A549 (cell line): ENCODE measurements at regions not wholly inside any gene's neighbourhood (a gene's known extent, or its start where the extent isn't known, plus 50 kb on each side); places are given as distances from the start of the nearest gene placed in this dataset.

Experiments used
- BHLHE40 ChIP-seq: IDR thresholded peaks from 2 replicates; pipeline ENCODE4 v1.6.1; 2012; ENCODE audit warnings: low read depth, low read length, inconsistent platforms
- CHD4 ChIP-seq: fragments of 200-600 bp; sonication (generic); IDR thresholded peaks from 2 replicates; pipeline ENCODE4 v1.6.1; 2016; ENCODE audit warnings: antibody characterized with exemption, mild to moderate bottlenecking, borderline replicate concordance
- HDAC2 ChIP-seq: fragments of 200-600 bp; sonication (generic); IDR thresholded peaks from 2 replicates; pipeline ENCODE4 v1.6.1; 2016
- HOXB13 ChIP-seq: fragments of 250-450 bp; sonication (Bioruptor Pico); IDR thresholded peaks from 2 replicates; pipeline ENCODE4 v1.5.0; 2020; ENCODE audit warnings: low read depth, mild to moderate bottlenecking, moderate library complexity
- JUN ChIP-seq, 2 experiments: fragments of >200 bp; sonication (Bioruptor Twin); formaldehyde crosslinking; IDR thresholded peaks; 2 replicates in 1 of 2; 3 replicates in 1 of 2; pipeline ENCODE4 v1.6.1; 2016 to 2017
- NFE2L2 ChIP-seq: fragments of 150-350 bp; conservative IDR thresholded peaks from 2 replicates; pipeline ENCODE4 v1.6.1; 2014; ENCODE audit warnings: low read length
- POLR2A ChIP-seq: IDR thresholded peaks from 2 replicates; pipeline ENCODE4 v1.6.1; 2012; ENCODE audit warnings: mild to moderate bottlenecking, low read length
- RAD21 ChIP-seq, 2 experiments: fragments of >200 bp in 1 of 2; sonication (Bioruptor Twin) in 1 of 2; formaldehyde crosslinking in 1 of 2; IDR thresholded peaks in 1 of 2; conservative IDR thresholded peaks in 1 of 2; 2 replicates in 1 of 2; 3 replicates in 1 of 2; pipeline ENCODE4 v1.6.1; 2012 to 2018; ENCODE audit warnings: inconsistent platforms in 1 of 2
- RCOR1 ChIP-seq: fragments of 150-350 bp; IDR thresholded peaks from 2 replicates; pipeline ENCODE4 v1.6.1; 2014; ENCODE audit warnings: antibody characterized with exemption, low read length, low read depth
- TF ChIP-seq, protein P1 (sequence below): fragments of >200 bp; sonication (Bioruptor Twin); formaldehyde crosslinking; IDR thresholded peaks from 3 replicates; pipeline ENCODE4 v1.5.1; 2016
- TF ChIP-seq, protein P2 (sequence below): fragments of >200 bp; sonication (Bioruptor Twin); formaldehyde crosslinking; IDR thresholded peaks from 3 replicates; pipeline ENCODE4 v1.6.1; 2016
- TF ChIP-seq, protein P3 (sequence below): fragments of 450-650 bp; IDR thresholded peaks from 2 replicates; pipeline ENCODE4 v1.6.1; 2014; ENCODE audit warnings: antibody characterized with exemption

DNA sequence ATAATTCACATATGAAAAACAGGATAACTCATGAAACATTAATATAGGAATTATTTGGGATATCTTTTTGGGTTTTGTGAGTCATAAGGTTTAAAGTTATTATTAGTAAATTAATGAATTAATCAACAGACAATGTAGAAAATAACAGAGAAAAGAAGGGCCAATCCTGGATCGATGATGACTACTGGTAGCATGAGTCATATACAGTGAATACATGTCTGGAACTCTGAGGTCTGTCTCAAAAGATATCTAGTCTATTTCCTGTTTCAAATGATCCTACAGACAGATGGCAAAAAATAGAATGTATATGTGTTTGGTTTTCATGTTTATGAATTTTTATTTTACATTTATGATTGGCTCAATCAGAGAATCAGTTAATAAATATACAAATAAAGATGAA, 86.4 kb upstream of the RTL1 start:
- TF ChIP-seq RAD21 (conservative IDR thresholded peaks at IDR 0.05 in 1 of 2, IDR thresholded peaks at IDR 0.05 in 1 of 2) (no peak), HDAC2 (no peak), POLR2A (no peak), BHLHE40 (no peak), RCOR1 (no peak), HOXB13 (CRISPR knock-in tag) (no peak), CHD4 (no peak), NFE2L2 (no peak), JUN (IDR thresholded peaks at IDR 0.05) (no peak)
- TF ChIP-seq, protein P1, sequence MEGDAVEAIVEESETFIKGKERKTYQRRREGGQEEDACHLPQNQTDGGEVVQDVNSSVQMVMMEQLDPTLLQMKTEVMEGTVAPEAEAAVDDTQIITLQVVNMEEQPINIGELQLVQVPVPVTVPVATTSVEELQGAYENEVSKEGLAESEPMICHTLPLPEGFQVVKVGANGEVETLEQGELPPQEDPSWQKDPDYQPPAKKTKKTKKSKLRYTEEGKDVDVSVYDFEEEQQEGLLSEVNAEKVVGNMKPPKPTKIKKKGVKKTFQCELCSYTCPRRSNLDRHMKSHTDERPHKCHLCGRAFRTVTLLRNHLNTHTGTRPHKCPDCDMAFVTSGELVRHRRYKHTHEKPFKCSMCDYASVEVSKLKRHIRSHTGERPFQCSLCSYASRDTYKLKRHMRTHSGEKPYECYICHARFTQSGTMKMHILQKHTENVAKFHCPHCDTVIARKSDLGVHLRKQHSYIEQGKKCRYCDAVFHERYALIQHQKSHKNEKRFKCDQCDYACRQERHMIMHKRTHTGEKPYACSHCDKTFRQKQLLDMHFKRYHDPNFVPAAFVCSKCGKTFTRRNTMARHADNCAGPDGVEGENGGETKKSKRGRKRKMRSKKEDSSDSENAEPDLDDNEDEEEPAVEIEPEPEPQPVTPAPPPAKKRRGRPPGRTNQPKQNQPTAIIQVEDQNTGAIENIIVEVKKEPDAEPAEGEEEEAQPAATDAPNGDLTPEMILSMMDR: no peak
- TF ChIP-seq, protein P2, sequence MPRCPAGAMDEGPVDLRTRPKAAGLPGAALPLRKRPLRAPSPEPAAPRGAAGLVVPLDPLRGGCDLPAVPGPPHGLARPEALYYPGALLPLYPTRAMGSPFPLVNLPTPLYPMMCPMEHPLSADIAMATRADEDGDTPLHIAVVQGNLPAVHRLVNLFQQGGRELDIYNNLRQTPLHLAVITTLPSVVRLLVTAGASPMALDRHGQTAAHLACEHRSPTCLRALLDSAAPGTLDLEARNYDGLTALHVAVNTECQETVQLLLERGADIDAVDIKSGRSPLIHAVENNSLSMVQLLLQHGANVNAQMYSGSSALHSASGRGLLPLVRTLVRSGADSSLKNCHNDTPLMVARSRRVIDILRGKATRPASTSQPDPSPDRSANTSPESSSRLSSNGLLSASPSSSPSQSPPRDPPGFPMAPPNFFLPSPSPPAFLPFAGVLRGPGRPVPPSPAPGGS: no peak
- TF ChIP-seq, protein P3, sequence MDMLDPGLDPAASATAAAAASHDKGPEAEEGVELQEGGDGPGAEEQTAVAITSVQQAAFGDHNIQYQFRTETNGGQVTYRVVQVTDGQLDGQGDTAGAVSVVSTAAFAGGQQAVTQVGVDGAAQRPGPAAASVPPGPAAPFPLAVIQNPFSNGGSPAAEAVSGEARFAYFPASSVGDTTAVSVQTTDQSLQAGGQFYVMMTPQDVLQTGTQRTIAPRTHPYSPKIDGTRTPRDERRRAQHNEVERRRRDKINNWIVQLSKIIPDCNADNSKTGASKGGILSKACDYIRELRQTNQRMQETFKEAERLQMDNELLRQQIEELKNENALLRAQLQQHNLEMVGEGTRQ: no peak
